Right lobe of liver (tissue), 6 donors: ENCODE measurements at regions not wholly inside any gene's neighbourhood (a gene's known extent, or its start where the extent isn't known, plus 50 kb on each side); places are given as distances from the start of the nearest gene placed in this dataset.

Source experiments
- ATAC-seq, 4 donors: fragments of 200-7000 bp; cut with Tn5 transposase; one replicate each; pipeline ENCODE4 v1.9.1; 2020; ENCODE audit warnings: mild to moderate bottlenecking in 4 of 4, moderate library complexity in 4 of 4
- DNase-seq, 3 donors: peaks; one replicate each; pipeline ENCODE4 v3.0.0-alpha.2; 2020
- H3K27ac ChIP-seq, 3 donors: fragments of 200-600 bp; one replicate each; pipeline ENCODE4 v1.8.0; 2022
- H3K27me3 ChIP-seq, 2 donors: fragments of 200-600 bp; one replicate each; pipeline ENCODE4 v1.8.0; 2022
- H3K36me3 ChIP-seq, 4 donors: fragments of 200-600 bp; sonication (generic) in 1 of 4; one replicate each; pipeline versions ENCODE4 v1.5.1 to v1.8.0; 2017 to 2022; ENCODE audit warnings: control low read depth in 1 of 4
- H3K4me1 ChIP-seq, 4 donors: fragments of 200-600 bp; sonication (generic) in 1 of 4; one replicate each; pipeline versions ENCODE4 v1.5.1 to v1.8.0; 2017 to 2022; ENCODE audit warnings: control low read depth in 1 of 4
- H3K4me3 ChIP-seq, 3 donors: fragments of 200-600 bp; one replicate each; pipeline ENCODE4 v1.8.0; 2022
- H3K9me3 ChIP-seq, 4 donors: fragments of 200-600 bp; sonication (generic) in 1 of 4; one replicate each; pipeline versions ENCODE4 v1.5.1 to v1.8.0; 2017 to 2022; ENCODE audit warnings: control low read depth in 1 of 4
- POLR2A ChIP-seq: fragments of 450-650 bp; IDR thresholded peaks from one replicate; pipeline ENCODE4 v1.6.1; 2017; ENCODE audit warnings: antibody characterized with exemption, mild to moderate bottlenecking
- WGBS: methylation state at CpG from one replicate; pipeline ENCODE4 v1.1.6; 2018; ENCODE audit warnings: low coverage, low lambda C conversion rate; ENCODE audit not compliant: insufficient coverage; ENCODE audit errors: missing lambda C conversion rate; 5-methylcytosine and 5-hydroxymethylcytosine counted together
- intact Hi-C, 2 donors: fragments of 100-400 bp; cut with DNase I; formaldehyde crosslinking; loops; one replicate each; pipeline versions ENCODE4 v1.11.2 to v1.14.1; 2022
- TF ChIP-seq, protein P1 (sequence below), 4 donors: fragments of 200-600 bp in 3 of 4; fragments of 450-650 bp in 1 of 4; IDR thresholded peaks; one replicate each; pipeline versions ENCODE4 v1.5.1 to v1.8.0; 2016 to 2022; ENCODE audit warnings: antibody characterized with exemption in 4 of 4, mild to moderate bottlenecking in 2 of 4
- donor health status: DM: no; HTN: yes; CAD: no.
- donor health status: DM: no; HTN: no; CAD: no.
- donor health status: DM: no; HTN: no; CAD: no.
- donor health status: DM: no; HTN: yes; CAD: no.
- donor health status: DM: no; HTN: yes; CAD: no.

DNA sequence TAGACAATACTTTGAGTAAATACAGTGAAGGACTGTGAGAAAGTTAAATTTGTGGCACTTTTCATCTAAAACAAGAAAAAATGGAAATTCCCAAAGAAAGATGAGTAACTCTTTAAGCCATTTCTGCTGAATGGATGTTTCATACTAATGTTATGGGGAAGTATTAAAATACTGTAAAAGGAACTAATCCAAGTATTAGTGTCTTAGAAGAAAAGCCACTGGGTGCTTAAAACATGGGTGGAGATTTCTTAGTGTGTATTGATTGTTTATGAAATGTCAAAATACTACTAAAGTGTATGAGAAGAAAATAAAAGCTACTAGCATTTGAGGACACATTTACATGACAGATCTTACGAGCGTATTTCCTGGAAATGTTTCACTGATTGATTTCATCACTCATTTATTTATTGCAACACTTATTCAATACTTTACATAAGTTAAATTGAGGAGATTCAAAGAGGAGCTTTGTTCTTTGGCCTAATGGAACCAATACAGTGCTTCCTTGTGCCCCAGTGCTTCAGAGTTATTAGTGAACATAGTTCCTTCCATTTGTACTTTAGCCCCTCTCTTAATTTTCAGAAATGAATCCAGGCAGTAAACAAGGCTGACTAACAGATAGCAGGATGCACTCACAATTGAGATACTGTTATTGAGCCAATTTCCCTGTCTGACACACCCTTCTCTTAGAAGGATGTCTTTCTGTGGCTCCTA lies 155.5 kb upstream of the AHR start:
- H3K27me3 ChIP-seq: no peaks in the 10 kb centered on the region
- no peaks in the 10 kb centered on the region for H3K9me3 ChIP-seq
- TF ChIP-seq, protein P1, sequence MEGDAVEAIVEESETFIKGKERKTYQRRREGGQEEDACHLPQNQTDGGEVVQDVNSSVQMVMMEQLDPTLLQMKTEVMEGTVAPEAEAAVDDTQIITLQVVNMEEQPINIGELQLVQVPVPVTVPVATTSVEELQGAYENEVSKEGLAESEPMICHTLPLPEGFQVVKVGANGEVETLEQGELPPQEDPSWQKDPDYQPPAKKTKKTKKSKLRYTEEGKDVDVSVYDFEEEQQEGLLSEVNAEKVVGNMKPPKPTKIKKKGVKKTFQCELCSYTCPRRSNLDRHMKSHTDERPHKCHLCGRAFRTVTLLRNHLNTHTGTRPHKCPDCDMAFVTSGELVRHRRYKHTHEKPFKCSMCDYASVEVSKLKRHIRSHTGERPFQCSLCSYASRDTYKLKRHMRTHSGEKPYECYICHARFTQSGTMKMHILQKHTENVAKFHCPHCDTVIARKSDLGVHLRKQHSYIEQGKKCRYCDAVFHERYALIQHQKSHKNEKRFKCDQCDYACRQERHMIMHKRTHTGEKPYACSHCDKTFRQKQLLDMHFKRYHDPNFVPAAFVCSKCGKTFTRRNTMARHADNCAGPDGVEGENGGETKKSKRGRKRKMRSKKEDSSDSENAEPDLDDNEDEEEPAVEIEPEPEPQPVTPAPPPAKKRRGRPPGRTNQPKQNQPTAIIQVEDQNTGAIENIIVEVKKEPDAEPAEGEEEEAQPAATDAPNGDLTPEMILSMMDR (IDR thresholded peaks at IDR 0.05): no peak
- TF ChIP-seq POLR2A: no peak
- H3K4me3 ChIP-seq: peak overlapping the region; percentile 1 to 38 (median 35)
- H3K4me1 ChIP-seq: peaks cover 0 to 26% (median 11%) of the 10 kb centered on the region in 4 donors
- DNase-seq: no peak
- 14% methylated on average over 2 of the region's 2 CpGs for WGBS
- peak overlapping the region; percentile 56 to 79 (median 70) for H3K27ac ChIP-seq
- peak; percentile 38 to 69 (median 60) for ATAC-seq
- intact Hi-C loops: no loop called here
- no peaks in the 10 kb centered on the region for H3K36me3 ChIP-seq

DNA sequence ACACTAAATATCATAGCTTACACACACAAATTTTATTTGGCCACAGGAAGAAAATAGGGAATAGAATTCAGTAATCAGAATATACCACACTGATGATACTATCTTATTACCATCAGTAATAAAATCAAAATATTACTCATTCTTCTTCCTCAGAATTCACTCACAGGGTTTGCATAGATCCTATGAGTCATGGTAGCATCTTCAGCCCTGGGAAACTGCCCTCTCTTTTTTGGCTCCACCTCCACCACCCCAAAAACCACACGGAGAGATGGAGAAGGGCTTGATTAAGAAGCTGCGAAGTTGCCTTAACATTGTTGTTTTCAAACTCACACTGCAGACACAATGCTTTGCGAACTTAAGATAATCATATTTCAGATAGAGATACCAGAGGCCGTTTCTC lies 154.1 kb upstream of the AHR start:
- Histone ChIP-seq H3K27ac (peak overlapping the region in 2 of 3 donors; percentile 38 to 79), H3K4me3 (peak overlapping the region; percentile 6 to 45 (median 35)), H3K9me3 (no peaks in the 10 kb centered on the region), H3K36me3 (no peaks in the 10 kb centered on the region), H3K27me3 (no peaks in the 10 kb centered on the region), H3K4me1 (peaks cover 0 to 19% (median 9%) of the 10 kb centered on the region in 4 donors)
- peak; percentile 12 to 24 (median 19) for ATAC-seq
- TF ChIP-seq, protein P1 (IDR thresholded peaks at IDR 0.05): no peak
- no peak for TF ChIP-seq POLR2A
- 18% methylated on average over 4 of the region's 4 CpGs for WGBS
- DNase-seq: no peak
- intact Hi-C loops: no loop called here

DNA sequence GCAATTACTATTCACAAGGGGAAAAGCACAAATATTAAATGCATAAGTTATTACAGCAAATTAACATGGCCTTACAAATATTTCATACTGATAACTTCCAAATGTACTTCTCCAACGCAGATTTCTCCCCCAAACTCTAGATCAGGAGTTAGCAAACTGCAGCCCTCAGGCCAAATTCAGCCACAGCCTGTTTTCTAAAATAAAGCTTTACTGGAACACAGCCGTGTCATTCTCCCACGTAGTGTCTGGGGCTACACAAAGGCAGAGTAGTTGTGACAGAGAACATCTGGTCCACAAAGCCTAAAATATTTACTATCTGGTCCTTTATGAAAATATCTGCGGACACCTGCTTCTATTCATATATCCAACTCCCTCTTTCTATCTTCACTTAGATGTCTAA lies 151.8 kb upstream of the AHR start:
- ATAC-seq: no peak

DNA sequence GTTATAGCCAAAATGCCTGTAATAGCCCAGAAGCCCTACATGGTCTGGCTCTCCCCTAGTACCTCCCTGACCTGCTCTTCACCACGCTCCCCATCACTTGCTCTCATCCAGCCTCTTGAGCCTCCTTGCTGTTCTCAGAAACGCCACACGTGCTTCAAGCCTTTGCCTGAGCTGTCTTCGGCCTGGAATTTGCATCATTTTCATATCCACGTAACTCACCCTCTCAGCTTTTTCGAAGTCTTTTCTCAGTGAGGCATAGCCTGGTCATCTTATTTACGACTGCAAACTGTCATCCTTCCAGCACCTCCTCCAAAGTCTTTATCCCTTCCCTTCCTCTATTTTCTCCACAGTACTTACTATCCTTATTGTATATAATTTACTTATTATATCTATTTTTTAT lies 151.0 kb upstream of the AHR start:
- H3K36me3 ChIP-seq: no peaks in the 10 kb centered on the region
- no peaks in the 10 kb centered on the region for H3K27me3 ChIP-seq
- H3K4me1 ChIP-seq: peaks cover 0 to 19% (median 9%) of the 10 kb centered on the region in 4 donors
- DNase-seq (no peak), ATAC-seq (no peak)
- H3K4me3 ChIP-seq: no peak overlapping the region
- TF ChIP-seq POLR2A: no peak
- TF ChIP-seq, protein P1 (IDR thresholded peaks at IDR 0.05): no peak
- H3K9me3 ChIP-seq: no peaks in the 10 kb centered on the region
- H3K27ac ChIP-seq: no peak overlapping the region
- 92% methylated on average over 7 of the region's 7 CpGs for WGBS
- intact Hi-C loops: no loop called here

More for the DNA sequence above, 151.8 kb upstream of the AHR start:
- H3K36me3 ChIP-seq: no peaks in the 10 kb centered on the region
- TF ChIP-seq, protein P1 (IDR thresholded peaks at IDR 0.05): no peak
- no peak for TF ChIP-seq POLR2A
- DNase-seq: no peak
- H3K27me3 ChIP-seq: no peaks in the 10 kb centered on the region
- H3K4me1 ChIP-seq: peaks cover 0 to 19% (median 9%) of the 10 kb centered on the region in 4 donors
- intact Hi-C loops: no loop called here
- H3K4me3 ChIP-seq: no peak overlapping the region
- no peaks in the 10 kb centered on the region for H3K9me3 ChIP-seq
- H3K27ac ChIP-seq: no peak overlapping the region
- WGBS: 67% methylated on average over 3 of the region's 4 CpGs
